CD4-positive, alpha-beta T cell treated with Interleukin-15 for 4 hours (primary cell): ENCODE measurements at regions not wholly inside any gene's neighbourhood (a gene's known extent, or its start where the extent isn't known, plus 50 kb on each side); places are given as distances from the start of the nearest gene placed in this dataset.
"Not testable (repeated sequence)": the region's sequence is repeated elsewhere in the genome, so short reads cannot be mapped to it uniquely, and the experiment has no call there.

Source experiments
- DNase-seq: peaks from one replicate; pipeline ENCODE4 v3.0.0-alpha.2; 2020; ENCODE audit warnings: low spot score

- DNase-seq, result no peak
These were observed 68.3 kb downstream of the DYRK2 start for GRCh38 chr12:67716817-67717216.

DNA sequence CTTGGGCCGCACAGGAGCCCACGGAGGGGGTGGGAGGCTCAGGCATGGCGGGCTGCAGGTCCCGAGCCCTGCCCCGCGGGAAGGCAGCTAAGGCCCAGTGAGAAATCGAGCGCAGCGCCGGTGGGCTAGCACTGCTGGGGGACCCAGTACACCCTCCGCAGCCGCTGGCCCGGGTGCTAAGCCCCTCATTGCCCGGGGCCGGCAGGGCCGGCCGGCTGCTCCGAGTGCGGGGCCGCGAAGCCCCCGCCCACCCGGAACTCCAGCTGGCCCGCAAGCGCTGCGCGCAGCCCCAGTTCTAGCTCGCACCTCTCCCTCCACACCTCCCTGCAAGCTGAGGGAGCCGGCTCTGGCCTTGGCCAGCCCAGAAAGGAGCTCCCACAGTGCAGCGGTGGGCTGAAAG is 70.8 kb downstream of the DYRK2 start:
- DNase-seq, result not testable (repeated sequence)

DNA sequence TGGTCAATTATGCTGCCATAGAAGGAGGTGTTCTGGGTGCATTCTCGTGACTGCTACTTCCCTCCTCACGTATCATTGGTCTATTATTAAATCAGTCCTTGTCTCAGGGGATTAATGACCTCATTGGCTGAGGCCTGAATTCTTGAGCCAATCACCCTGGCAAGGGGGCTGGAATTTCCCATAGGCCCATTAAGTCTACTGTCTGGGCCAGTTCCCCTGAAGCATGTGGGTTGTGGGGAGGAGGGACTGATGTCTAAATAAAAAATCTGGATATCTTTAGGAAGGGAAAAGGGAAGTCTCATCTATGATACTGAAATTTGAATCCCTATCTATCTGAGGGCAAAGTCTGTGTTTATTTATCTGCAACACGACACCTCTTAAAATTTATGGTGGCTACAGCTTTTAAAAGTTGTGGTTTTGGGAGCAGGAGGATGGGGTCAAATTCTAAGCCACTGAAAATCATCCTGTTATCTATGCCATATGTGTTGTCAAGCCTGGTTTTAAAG is 71.9 kb downstream of the DYRK2 start:
- DNase-seq, result no peak

DNA sequence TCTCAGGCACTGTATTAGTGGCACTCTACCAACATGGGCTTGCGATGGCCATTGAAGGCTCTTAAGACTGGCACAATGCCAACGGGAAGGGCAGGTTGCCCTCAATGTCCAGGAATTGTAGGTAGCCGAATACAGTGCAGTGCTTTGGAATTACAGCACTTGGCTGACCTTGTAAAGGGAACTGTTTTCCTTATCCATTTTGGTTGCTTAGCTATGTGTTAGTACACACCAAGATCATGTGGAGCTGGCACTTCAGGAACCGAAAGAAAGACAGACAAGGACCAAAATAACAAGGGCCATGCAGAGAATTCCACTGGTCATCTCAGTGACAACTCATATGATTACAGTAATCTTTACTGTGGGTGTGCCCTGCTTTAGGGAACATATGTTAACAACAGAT is 72.7 kb downstream of the DYRK2 start:
- DNase-seq, result no peak

- no peak for DNase-seq
These were observed 73.8 kb downstream of the DYRK2 start for GRCh38 chr12:67722296-67722695.

DNA sequence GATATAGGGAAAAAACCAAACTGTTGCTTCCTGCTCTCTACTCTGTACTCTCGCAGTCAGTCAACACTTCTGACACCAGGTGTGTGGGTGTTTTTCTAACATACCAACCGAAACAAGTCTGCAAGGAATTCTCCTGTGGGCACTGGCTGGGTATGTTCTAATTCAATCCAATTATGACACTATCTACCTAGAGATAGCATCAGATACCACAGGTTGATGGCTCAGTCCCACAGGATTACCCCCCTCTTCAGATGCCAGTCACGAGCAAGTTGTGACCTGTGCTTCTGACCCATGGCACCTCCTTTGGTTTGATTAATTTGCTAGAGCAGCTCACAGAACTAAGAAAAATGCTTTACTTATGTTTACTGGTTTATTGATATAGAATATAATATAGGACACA is 78.3 kb downstream of the DYRK2 start:
- no peak for DNase-seq

- DNase-seq, result no peak
These were observed 79.4 kb downstream of the DYRK2 start for GRCh38 chr12:67727702-67728666.

GRCh38 chr12:67732857-67733256 is 84.3 kb downstream of the DYRK2 start:
- DNase-seq, result no peak

- no peak for DNase-seq
These were observed 87.3 kb downstream of the DYRK2 start for GRCh38 chr12:67735868-67736267.

DNA sequence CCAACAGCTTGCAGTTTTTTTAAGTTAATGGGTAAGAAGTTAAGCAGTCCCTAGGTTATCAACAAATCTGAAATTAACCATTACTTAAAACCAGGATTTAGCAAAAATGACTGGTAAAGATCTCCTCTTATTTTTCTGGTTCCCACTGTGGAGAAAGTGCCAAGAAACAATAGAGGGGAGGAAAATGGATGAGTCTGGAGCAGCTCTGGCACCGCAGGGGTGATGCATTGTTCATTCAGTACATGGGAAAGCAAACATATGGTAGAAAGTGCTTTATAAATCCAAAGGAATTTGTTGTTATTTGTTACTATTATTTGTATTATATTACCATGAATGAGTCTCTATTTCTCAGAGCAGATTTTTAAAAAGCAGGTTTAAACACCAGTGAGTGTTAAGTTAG is 92.2 kb downstream of the DYRK2 start:
- no peak for DNase-seq

DNA sequence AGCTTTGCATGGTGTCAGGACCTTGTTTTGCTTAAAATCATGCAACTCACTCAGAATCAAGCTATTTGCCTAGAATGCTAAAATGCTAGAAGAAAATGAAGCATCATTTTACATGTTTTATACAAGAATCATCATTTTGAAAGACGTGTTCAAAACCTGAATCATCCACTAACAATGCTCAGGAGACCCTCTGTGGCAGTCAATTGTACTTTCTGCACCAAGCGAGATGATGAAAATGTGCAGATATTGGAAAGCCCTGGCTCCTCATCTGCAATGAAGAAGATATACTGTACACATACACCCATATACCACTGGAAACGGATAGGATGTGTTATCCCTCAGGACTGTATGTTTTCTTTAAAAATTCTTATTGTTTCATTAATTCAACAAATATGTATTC is 92.7 kb downstream of the DYRK2 start:
- DNase-seq, result no peak

GRCh38 chr12:67742461-67742860 is 93.9 kb downstream of the DYRK2 start:
- no peak for DNase-seq

DNA sequence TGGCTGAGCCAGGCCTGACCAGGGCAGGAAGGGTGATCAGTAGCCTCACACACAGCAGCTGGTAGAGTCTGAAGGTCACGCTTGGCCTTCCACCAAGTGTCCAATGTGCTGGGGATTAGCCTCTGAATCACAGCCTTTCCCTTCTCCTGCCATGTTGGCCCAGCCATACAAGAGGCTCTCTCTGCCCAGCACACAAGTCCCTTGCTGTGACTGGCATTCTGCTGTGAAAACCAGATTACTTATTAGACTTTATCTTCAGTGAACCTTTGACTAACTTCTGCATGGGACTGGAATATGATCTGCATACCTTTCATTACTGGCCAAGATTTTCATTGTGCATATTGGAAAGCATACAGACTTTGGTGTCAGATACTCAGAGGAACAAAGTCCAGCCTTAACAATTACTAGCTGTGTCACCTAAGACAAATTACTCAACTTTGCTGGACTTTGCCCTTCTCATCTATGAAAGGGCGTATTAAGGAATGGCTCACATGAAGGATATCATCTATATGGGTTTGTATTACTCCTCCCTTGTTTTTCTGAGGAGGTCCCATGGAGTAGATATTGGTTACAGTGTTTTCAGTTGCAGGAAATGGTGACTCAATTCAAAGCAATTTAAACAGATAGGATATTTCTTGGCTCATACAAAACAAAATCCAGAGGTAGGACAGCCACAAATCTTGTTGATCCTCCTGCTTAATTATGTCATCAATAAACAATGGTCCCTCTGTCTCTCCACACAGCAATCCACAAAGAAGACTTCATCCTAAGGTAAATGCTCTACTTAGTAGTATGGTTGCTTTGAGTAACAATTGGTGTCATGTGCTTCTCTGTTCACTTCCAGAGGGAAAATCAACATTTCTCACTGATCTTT is 99.6 kb downstream of the DYRK2 start:
- DNase-seq, result no peak

DNA sequence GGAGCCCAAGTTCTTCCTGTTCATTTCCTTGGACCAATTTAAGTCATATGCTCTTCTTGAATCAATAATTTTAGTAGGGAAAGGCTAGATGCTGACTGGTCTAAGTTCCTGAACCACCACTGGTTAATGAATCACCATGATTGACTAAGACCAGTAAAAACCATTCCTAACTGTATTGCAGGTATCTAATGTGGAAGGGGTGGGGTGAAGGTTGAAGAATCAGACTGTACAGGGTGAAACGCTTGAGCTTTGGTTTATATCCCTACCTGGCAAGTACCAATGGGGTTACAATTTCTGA is 100.1 kb downstream of the DYRK2 start:
- DNase-seq, result no peak

DNA sequence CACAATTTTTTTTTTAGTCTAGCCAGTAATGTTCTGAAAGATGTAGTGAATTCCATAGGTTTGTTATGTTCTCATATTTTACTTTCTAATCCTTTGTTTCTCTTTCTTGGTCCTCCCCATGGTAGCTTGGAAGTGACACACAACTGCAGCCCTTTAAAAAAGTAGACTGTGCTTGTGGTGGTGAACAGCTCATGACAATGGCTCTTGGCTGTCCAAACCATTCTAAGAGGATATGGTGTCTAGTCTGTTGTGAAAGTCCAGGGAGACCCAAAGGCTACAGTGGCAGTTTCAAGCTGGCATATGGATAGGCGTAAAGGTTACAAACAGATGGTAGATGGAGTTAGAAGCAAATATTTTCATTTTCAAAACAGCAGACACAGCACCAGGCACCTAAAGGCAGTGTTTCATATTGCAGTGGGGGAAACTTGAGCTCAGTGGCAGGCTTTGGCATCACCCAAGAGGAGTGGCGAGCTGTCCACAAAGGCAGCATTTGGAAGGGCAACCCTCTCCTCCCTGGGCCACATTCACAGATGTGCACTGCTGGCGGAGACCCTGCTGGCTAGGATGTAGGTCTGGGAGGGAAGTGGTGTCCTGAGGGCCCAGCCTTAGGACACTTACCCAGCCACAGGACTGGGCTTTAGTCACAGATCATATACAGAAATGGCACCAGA is 102.1 kb downstream of the DYRK2 start:
- no peak for DNase-seq

- DNase-seq, result no peak
These were observed 102.9 kb downstream of the DYRK2 start for GRCh38 chr12:67751381-67751928.

GRCh38 chr12:67752226-67752732 is 103.7 kb downstream of the DYRK2 start:
- no peak for DNase-seq

GRCh38 chr12:67754933-67755697 is 106.6 kb downstream of the DYRK2 start:
- DNase-seq, result no peak

DNA sequence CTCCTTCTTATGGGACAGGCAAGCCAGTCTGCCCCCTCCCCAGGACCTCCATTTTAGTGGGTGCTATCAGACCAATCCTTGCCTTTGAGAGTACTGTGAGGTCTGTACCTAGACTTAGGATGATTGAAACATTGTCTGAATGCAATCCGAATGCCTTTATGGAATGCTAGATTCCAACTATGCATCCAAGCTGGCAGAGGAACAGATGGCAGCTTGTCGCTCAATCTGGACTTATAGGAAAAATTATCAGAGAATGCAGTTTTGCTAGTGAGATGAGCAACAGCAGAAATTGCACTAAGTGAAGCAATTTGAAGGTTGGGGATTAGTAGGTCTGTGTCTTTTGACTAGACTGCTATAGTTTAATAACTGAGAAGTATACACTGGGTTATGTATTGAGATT is 109.1 kb downstream of the DYRK2 start:
- DNase-seq, result no peak

- DNase-seq, result no peak
These were observed 109.6 kb downstream of the DYRK2 start for GRCh38 chr12:67758119-67758518.

- DNase-seq, result no peak
These were observed 110.0 kb downstream of the DYRK2 start for GRCh38 chr12:67758521-67758920.
